ENCODE measurements at regions not wholly inside any gene's neighbourhood (a gene's known extent, or its start where the extent isn't known, plus 50 kb on each side); places are given as distances from the start of the nearest gene placed in this dataset.
A peak's percentile ranks its signal among the peaks of the same experiment; 100 is the strongest.
"Not testable (repeated sequence)": the region's sequence is repeated elsewhere in the genome, so short reads cannot be mapped to it uniquely, and the experiment has no call there.

GRCh38 chr2:216956820-216957493 is 97.1 kb upstream of the TNP1 start:
- DNase-seq = no peak

- DNase-seq = no peak
Measured at GRCh38 chr2:216951171-216951570, 91.3 kb upstream of the TNP1 start.

- DNase-seq = peak; percentile 84
Measured at GRCh38 chr2:216950547-216950946, 90.7 kb upstream of the TNP1 start.

GRCh38 chr2:216949700-216950413 is 90.0 kb upstream of the TNP1 start:
- no peak for DNase-seq

GRCh38 chr2:216947055-216947454 is 87.2 kb upstream of the TNP1 start:
- DNase-seq = no peak

- no peak for DNase-seq
Measured at GRCh38 chr2:216944733-216945132, 84.9 kb upstream of the TNP1 start.

- no peak for DNase-seq
Measured at GRCh38 chr2:216943109-216943508, 83.2 kb upstream of the TNP1 start.

GRCh38 chr2:216942465-216942864 is 82.6 kb upstream of the TNP1 start:
- DNase-seq = no peak

- DNase-seq = no peak
Measured at GRCh38 chr2:216942016-216942415, 82.2 kb upstream of the TNP1 start.

- no peak for DNase-seq
Measured at GRCh38 chr2:216936954-216937357, 77.1 kb upstream of the TNP1 start.

- no peak for DNase-seq
Measured at GRCh38 chr2:216934623-216935022, 74.8 kb upstream of the TNP1 start.

GRCh38 chr2:216934151-216934550 is 74.3 kb upstream of the TNP1 start:
- DNase-seq = no peak

GRCh38 chr2:216932863-216933548 is 73.1 kb upstream of the TNP1 start:
- DNase-seq = no peak

GRCh38 chr2:216932113-216932862 is 72.4 kb upstream of the TNP1 start:
- no peak for DNase-seq

- DNase-seq = no peak
Measured at GRCh38 chr2:216930716-216931115, 70.9 kb upstream of the TNP1 start.

GRCh38 chr2:216929338-216929737 is 69.5 kb upstream of the TNP1 start:
- not testable (repeated sequence) for DNase-seq

- no peak for DNase-seq
Measured at GRCh38 chr2:216927163-216927562, 67.3 kb upstream of the TNP1 start.

- DNase-seq = peak; percentile 18
Measured at GRCh38 chr2:216925636-216926366, 65.9 kb upstream of the TNP1 start.

GRCh38 chr2:216925006-216925405 is 65.1 kb upstream of the TNP1 start:
- DNase-seq = no peak

GRCh38 chr2:216923706-216924105 is 63.8 kb upstream of the TNP1 start:
- DNase-seq = no peak

GRCh38 chr2:216922175-216922780 is 62.4 kb upstream of the TNP1 start:
- peak; percentile 37 for DNase-seq

- DNase-seq = no peak
Measured at GRCh38 chr2:216920937-216921456, 61.1 kb upstream of the TNP1 start.
